ENCODE measurements at regions not wholly inside any gene's neighbourhood (a gene's known extent, or its start where the extent isn't known, plus 50 kb on each side); places are given as distances from the start of the nearest gene placed in this dataset.

DNA sequence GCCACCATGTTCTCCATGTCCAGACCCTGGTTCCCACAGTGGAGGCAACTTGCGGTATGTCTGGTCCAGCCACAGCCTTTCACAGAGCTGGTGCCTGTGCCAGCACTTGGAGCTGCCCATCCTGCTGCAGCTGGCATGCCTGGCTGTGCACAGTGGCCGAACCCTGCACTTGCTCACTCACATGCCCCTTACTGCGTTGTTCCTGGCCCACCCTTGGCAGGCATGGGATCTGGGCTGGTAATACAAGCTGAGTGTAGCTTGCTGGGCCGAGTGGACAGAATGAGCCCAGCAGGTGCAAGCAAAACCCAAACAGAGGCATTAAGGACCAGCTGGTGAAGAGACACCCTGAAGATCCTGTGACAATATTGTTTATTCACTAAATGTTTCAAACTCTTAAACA, 583.9 kb upstream of the SLITRK6 start:
- ATAC-seq (no peak), DNase-seq (ENCODE audit: low spot score in 2 of 2) (no peak)
- peaks cover 3% of the 10 kb centered on the region for H3K9me3 Mint-ChIP-seq
- no peaks in the 10 kb centered on the region for H3K36me3 Mint-ChIP-seq
- no peaks in the 10 kb centered on the region for H3K4me1 Mint-ChIP-seq
- H3K27ac Mint-ChIP-seq: no peak overlapping the region
- no peak overlapping the region for H3K4me3 Mint-ChIP-seq

- H3K4me1 Mint-ChIP-seq: no peaks in the 10 kb centered on the region
- peaks cover 3% of the 10 kb centered on the region for H3K9me3 Mint-ChIP-seq
- H3K27ac Mint-ChIP-seq: no peak overlapping the region
- no peaks in the 10 kb centered on the region for H3K36me3 Mint-ChIP-seq
- ATAC-seq (no peak), DNase-seq (ENCODE audit: low spot score in 2 of 2) (no peak)
- no peak overlapping the region for H3K4me3 Mint-ChIP-seq
Measured at GRCh38 chr13:86383561-86383960, 584.3 kb upstream of the SLITRK6 start.

DNA sequence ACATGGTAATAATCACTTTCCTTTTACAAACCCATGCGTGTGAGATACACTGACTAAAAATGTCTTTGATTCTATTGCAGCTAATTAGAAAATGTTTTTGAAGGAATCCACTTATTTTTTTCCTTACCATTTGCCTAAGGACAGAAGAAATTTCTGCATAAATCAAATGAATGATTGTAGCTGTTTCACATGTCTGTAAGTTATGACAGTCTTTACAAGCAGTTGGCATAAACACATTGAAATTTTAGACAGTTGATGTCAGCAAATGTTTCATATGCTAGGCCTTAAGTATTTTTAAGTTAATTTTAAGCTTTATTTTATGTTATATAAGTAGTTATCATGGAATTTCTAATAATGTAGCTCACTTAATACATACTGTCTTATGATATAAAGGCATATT, 598.4 kb upstream of the SLITRK6 start:
- no peaks in the 10 kb centered on the region for H3K36me3 Mint-ChIP-seq
- DNase-seq (ENCODE audit: low spot score in 2 of 2) (no peak), ATAC-seq (no peak)
- H3K4me3 Mint-ChIP-seq: no peak overlapping the region
- H3K27ac Mint-ChIP-seq: no peak overlapping the region
- H3K9me3 Mint-ChIP-seq: peaks cover 3% of the 10 kb centered on the region
- no peaks in the 10 kb centered on the region for H3K4me1 Mint-ChIP-seq

- ATAC-seq (no peak), DNase-seq (ENCODE audit: low spot score in 2 of 2) (no peak)
- Mint-ChIP-seq H3K9me3 (peaks cover 3% of the 10 kb centered on the region), H3K4me3 (no peak overlapping the region), H3K4me1 (no peaks in the 10 kb centered on the region), H3K36me3 (no peaks in the 10 kb centered on the region), H3K27ac (no peak overlapping the region)
Measured at GRCh38 chr13:86399572-86399971, 600.4 kb upstream of the SLITRK6 start.

DNA sequence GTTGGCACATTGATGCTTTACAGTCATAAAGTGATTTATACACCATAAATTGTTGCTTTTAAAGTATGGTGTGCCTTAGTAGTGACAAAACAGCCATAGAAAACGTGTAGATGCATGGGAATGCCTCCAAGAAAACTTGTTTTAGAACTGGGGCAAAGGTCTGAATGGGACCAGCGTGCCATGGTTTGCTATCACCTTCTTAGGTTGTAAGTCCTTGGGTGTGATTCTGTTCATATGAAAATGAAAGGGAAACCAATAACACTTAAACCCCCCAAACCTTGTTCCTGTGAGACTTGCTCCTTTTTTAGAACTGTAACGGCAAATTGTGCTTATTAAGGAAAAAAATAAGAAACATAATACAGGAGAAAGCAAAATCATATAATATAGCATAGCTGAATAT, 603.3 kb upstream of the SLITRK6 start:
- H3K4me3 Mint-ChIP-seq: no peak overlapping the region

DNA sequence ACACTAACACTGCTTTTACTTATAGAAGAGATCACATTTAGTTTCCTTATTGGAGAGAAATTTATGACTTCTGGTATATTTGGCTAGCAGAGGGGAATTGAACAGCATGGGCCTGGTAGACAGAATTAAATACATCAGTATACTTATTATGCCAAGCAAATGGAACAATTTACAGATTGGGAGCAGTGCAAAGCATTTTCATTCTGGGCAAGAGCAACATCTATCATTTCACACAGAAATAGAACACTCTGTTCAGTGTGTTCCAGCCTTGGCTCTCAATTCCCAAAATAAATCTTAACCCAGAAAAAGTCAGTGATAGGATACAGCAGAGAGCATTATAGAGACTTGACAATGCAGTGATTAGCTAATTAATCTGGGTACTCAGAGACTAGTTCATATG, 604.0 kb upstream of the SLITRK6 start:
- ATAC-seq (no peak), DNase-seq (ENCODE audit: low spot score in 2 of 2) (no peak)
- Mint-ChIP-seq H3K27ac (no peak overlapping the region), H3K4me1 (no peaks in the 10 kb centered on the region), H3K4me3 (no peak overlapping the region), H3K9me3 (peaks cover 3% of the 10 kb centered on the region), H3K36me3 (no peaks in the 10 kb centered on the region)

More for the DNA sequence above, 603.3 kb upstream of the SLITRK6 start:
- Mint-ChIP-seq H3K9me3 (peaks cover 3% of the 10 kb centered on the region), H3K4me1 (no peaks in the 10 kb centered on the region), H3K36me3 (no peaks in the 10 kb centered on the region), H3K27ac (no peak overlapping the region)
- ATAC-seq: no peak
- no peak for DNase-seq (ENCODE audit: low spot score in 2 of 2)

- Mint-ChIP-seq H3K36me3 (no peaks in the 10 kb centered on the region), H3K27ac (no peak overlapping the region)
Measured at GRCh38 chr13:86409466-86410241, 610.4 kb upstream of the SLITRK6 start.

DNA sequence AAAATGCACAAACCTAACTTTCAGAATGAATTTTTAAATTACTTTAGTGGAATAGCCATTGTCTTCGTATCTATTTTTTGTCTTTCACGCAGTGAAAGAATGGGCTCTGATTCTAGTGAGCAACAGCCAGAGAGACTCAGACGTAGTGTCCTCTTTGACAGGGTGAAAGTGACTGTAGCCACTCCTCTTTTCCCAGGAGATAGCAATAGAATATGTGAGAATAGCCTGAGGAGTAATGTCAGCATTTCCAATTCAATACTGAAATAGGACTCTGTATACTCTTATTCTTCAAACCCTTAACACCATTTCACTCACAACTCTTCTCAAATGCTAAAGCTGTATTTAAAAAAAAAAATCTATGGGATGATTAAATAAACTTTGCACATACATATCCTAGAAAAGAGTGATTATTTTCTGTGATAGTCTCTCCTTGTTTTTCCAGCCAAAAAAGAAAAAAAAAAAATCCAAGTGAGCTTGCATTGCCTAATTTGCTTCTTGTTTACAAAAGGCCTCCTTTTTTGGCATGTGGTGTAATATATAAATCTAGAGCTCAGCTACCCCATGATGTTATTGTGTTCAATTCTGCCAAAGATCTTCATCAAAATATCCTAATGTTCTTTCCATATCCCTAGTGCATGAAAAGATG, 626.1 kb upstream of the SLITRK6 start:
- no peak overlapping the region for H3K4me3 Mint-ChIP-seq
- DNase-seq (ENCODE audit: low spot score in 2 of 2) (no peak), ATAC-seq (no peak)
- peaks cover 8% of the 10 kb centered on the region for H3K9me3 Mint-ChIP-seq
- H3K27ac Mint-ChIP-seq: no peak overlapping the region
- no peaks in the 10 kb centered on the region for H3K36me3 Mint-ChIP-seq
- peaks cover 6% of the 10 kb centered on the region for H3K4me1 Mint-ChIP-seq

More at GRCh38 chr13:86409466-86410241, 610.4 kb upstream of the SLITRK6 start:
- ATAC-seq (no peak), DNase-seq (ENCODE audit: low spot score in 2 of 2) (no peak)
- Mint-ChIP-seq H3K9me3 (peaks cover 3% of the 10 kb centered on the region), H3K4me3 (no peak overlapping the region), H3K4me1 (no peaks in the 10 kb centered on the region)

DNA sequence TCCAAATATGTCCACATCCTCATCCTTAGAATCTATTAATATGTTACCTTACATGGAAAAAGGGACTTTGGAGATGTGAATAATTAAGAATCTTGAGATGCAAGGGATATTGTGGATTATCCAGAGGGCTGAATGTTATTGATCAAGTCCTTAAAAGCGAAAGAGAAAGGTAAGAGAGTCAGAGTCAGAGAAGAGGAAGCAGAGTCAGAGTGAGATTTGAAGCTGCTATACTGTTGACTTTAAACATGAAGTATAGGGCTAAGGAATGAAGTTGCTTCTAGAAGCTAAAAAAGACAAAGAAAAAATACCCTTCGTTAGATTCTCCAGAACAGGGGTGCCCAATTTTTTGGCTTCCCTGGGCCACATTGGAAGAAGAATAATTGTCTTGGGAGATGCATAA, 627.2 kb upstream of the SLITRK6 start:
- Mint-ChIP-seq H3K36me3 (no peaks in the 10 kb centered on the region), H3K9me3 (no peaks in the 10 kb centered on the region), H3K27ac (no peak overlapping the region), H3K4me1 (peaks cover 6% of the 10 kb centered on the region), H3K4me3 (no peak overlapping the region)
- ATAC-seq: no peak
- DNase-seq (ENCODE audit: low spot score in 2 of 2): no peak

DNA sequence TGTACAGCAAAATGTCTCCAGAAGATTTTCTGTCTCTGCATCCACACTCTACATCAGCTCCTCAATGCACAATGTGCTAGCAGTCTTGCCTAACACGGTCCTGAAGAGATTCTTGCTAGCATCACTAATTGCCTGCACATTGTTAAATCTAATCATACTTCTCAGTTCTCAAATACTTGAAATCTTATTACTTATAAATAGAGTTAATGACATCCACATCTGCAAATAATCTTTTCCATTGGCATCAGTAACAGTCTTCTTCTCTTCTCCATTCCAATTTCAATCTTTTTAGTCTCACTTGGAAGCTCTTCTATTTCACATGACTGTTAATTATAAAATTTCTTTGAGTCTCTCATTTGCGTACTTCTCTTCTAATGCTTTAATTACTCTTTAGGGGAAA, 630.5 kb upstream of the SLITRK6 start:
- Mint-ChIP-seq H3K27ac (no peak overlapping the region), H3K4me3 (no peak overlapping the region), H3K36me3 (no peaks in the 10 kb centered on the region), H3K9me3 (peaks cover 9% of the 10 kb centered on the region), H3K4me1 (no peaks in the 10 kb centered on the region)
- DNase-seq (ENCODE audit: low spot score in 2 of 2): no peak
- ATAC-seq: no peak

DNA sequence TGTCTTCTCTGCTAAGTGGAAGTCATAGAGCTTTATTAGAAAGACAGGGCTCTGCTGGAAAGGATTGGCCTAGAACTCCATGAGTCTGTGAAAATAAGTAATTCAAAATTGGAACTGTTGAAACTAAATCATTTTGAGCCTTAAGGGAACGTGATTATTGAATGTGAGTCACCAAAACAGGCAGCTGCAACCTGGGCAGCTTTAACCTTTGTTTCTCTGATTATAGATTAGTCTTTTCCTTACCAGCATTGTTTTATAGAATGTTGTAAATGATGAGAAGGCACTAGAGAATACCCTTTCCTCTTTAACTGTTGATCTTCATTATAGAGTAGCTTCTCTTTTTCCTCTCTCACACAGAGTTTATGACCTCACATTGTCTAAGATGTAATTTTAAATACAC, 638.8 kb upstream of the SLITRK6 start:
- no peaks in the 10 kb centered on the region for H3K4me1 Mint-ChIP-seq
- no peaks in the 10 kb centered on the region for H3K36me3 Mint-ChIP-seq
- no peak overlapping the region for H3K27ac Mint-ChIP-seq
- H3K4me3 Mint-ChIP-seq: no peak overlapping the region
- H3K9me3 Mint-ChIP-seq: peaks cover 12% of the 10 kb centered on the region
- DNase-seq (ENCODE audit: low spot score in 2 of 2) (no peak), ATAC-seq (no peak)

GRCh38 chr13:86445206-86445605, 646.0 kb upstream of the SLITRK6 start:
- H3K36me3 Mint-ChIP-seq: no peaks in the 10 kb centered on the region

DNA sequence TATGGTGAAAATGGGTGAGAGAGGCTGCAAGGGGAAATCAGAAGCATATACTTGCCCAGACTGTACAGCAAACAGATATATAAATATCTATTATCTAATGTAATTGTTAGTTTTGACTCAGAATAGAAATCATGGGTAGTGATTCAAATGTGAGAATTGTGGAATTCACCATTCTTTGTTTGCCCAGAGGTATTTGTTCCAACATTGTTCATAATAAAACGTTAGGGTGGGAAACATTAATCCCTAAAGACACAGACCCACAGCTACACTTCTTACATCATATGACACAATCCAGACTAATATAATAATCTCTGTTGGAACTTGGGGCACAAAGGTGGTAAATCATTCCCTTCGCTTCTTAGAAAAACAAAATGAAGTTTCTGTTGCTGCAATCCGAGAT, 646.5 kb upstream of the SLITRK6 start:
- H3K36me3 Mint-ChIP-seq: no peaks in the 10 kb centered on the region
- no peaks in the 10 kb centered on the region for H3K9me3 Mint-ChIP-seq
- DNase-seq (ENCODE audit: low spot score in 2 of 2): no peak
- H3K4me1 Mint-ChIP-seq: no peaks in the 10 kb centered on the region
- no peak for ATAC-seq
- no peak overlapping the region for H3K4me3 Mint-ChIP-seq
- H3K27ac Mint-ChIP-seq: no peak overlapping the region

More at GRCh38 chr13:86445206-86445605, 646.0 kb upstream of the SLITRK6 start:
- H3K4me1 Mint-ChIP-seq: no peaks in the 10 kb centered on the region
- H3K4me3 Mint-ChIP-seq: no peak overlapping the region
- H3K27ac Mint-ChIP-seq: no peak overlapping the region
- DNase-seq (ENCODE audit: low spot score in 2 of 2) (no peak), ATAC-seq (no peak)
- H3K9me3 Mint-ChIP-seq: no peaks in the 10 kb centered on the region

GRCh38 chr13:86446311-86446710, 647.1 kb upstream of the SLITRK6 start:
- no peak for DNase-seq (ENCODE audit: low spot score in 2 of 2)
- H3K27ac Mint-ChIP-seq: no peak overlapping the region

DNA sequence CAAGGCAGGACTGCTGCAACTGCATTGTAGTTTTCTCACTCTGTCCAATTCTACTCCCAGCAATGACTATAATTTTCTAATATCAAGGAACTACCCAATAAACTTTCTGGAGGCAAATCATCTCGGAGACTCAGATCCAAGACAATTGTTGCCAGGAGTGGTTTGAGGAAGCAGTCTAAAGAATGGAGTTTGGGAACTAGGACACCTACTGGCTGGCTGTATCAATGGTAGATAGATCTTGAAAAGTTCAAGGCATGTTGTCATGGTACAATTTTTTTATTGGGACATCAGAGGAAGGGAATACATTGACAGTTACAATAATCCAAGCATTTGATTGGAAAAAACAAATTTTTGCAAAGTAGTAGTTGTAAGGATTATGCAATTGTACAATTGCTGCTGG, 648.3 kb upstream of the SLITRK6 start:
- Mint-ChIP-seq H3K4me1 (no peaks in the 10 kb centered on the region), H3K27ac (no peak overlapping the region), H3K36me3 (no peaks in the 10 kb centered on the region), H3K9me3 (no peaks in the 10 kb centered on the region), H3K4me3 (no peak overlapping the region)
- DNase-seq (ENCODE audit: low spot score in 2 of 2): no peak
- no peak for ATAC-seq

More at GRCh38 chr13:86446311-86446710, 647.1 kb upstream of the SLITRK6 start:
- Mint-ChIP-seq H3K36me3 (no peaks in the 10 kb centered on the region), H3K4me3 (no peak overlapping the region), H3K4me1 (no peaks in the 10 kb centered on the region), H3K9me3 (no peaks in the 10 kb centered on the region)
- ATAC-seq: no peak

DNA sequence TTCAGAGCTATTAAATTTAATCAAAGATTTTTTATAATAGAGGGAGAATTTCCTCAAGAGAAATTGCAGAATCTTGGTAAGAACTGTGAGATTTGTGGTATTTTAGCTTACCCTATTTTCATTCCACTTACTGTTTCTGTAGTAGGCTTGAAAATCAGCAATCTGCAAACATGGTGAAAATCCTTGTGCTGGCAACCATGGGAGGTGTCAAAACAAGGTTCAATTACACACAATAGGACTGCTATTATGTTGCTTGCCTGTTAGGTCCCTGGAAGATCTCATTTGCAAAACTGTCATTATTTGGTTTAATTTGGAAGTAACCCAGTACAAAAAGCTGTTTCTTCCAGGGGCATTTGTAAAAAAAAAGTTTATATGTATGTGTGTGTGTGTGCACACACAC, 662.8 kb upstream of the SLITRK6 start:
- no peak for DNase-seq (ENCODE audit: low spot score in 2 of 2)
- Mint-ChIP-seq H3K4me3 (no peak overlapping the region), H3K27ac (no peak overlapping the region), H3K4me1 (no peaks in the 10 kb centered on the region), H3K9me3 (no peaks in the 10 kb centered on the region), H3K36me3 (no peaks in the 10 kb centered on the region)
- ATAC-seq: no peak
